Heart right ventricle (tissue), 16 donors: ENCODE measurements at regions not wholly inside any gene's neighbourhood (a gene's known extent, or its start where the extent isn't known, plus 50 kb on each side); places are given as distances from the start of the nearest gene placed in this dataset.

ENCODE experiments used
- ATAC-seq, 8 donors: fragments of 200-7000 bp; cut with Tn5 transposase; one replicate each; pipeline ENCODE4 v1.9.1; 2020; ENCODE audit warnings: mild to moderate bottlenecking in 8 of 8, moderate library complexity in 8 of 8, moderate number of reproducible peaks in 1 of 8
- DNase-seq, 2 donors: peaks; one replicate each; pipeline ENCODE4 v3.0.0-alpha.2; 2020
- H3K27ac ChIP-seq, 10 donors: fragments of 200-600 bp; sonication (generic) in 2 of 10; one replicate each; pipeline versions ENCODE4 v1.5.0 to v1.8.0; 2020 to 2022; ENCODE audit warnings: mild to moderate bottlenecking in 3 of 10
- H3K27me3 ChIP-seq, 7 donors: fragments of 200-600 bp; one replicate each; pipeline ENCODE4 v1.8.0; 2021 to 2022; ENCODE audit warnings: mild to moderate bottlenecking in 2 of 7
- H3K36me3 ChIP-seq, 9 donors: fragments of 200-600 bp; sonication (generic) in 1 of 9; one replicate each; pipeline versions ENCODE4 v1.5.0 to v1.8.0; 2020 to 2022; ENCODE audit warnings: mild to moderate bottlenecking in 2 of 9
- H3K4me1 ChIP-seq, 9 donors: fragments of 200-600 bp; sonication (generic) in 1 of 9; one replicate each; pipeline versions ENCODE4 v1.5.0 to v1.8.0; 2020 to 2022; ENCODE audit warnings: mild to moderate bottlenecking in 4 of 9
- H3K4me3 ChIP-seq, 10 donors: fragments of 200-600 bp; sonication (generic) in 2 of 10; one replicate each; pipeline versions ENCODE4 v1.5.0 to v1.8.0; 2020 to 2022; ENCODE audit warnings: mild to moderate bottlenecking in 7 of 10, moderate library complexity in 2 of 10
- H3K9me3 ChIP-seq, 11 donors: fragments of 200-600 bp in 10 of 11; sonication (generic) in 2 of 11; one replicate each; pipeline versions ENCODE4 v1.5.0 to v1.8.0; 2013 to 2022; ENCODE audit warnings: mild to moderate bottlenecking in 2 of 11, control low read depth in 1 of 11, moderate library complexity in 1 of 11
- WGBS, 2 donors: extraction: QIAGEN DNeasy Blood & Tissue Kit; methylation state at CpG; one replicate each; pipeline ENCODE4 v1.1.7; 2013; ENCODE audit warnings: inconsistent platforms in 1 of 2; 5-methylcytosine and 5-hydroxymethylcytosine counted together
- intact Hi-C, 10 donors: fragments of 100-400 bp; cut with DNase I; formaldehyde crosslinking; loops; one replicate each; pipeline versions ENCODE4 v1.11.1 to v1.14.2; 2022
- TF ChIP-seq, protein P1 (sequence below), 9 donors: fragments of 200-600 bp; sonication (generic) in 2 of 9; IDR thresholded peaks; one replicate each; pipeline versions ENCODE4 v1.5.0 to v1.8.0; 2021 to 2022; ENCODE audit warnings: antibody characterized with exemption in 9 of 9, mild to moderate bottlenecking in 5 of 9, moderate library complexity in 1 of 9
- donor health status: Arrhythmogenic right ventricular cardiomyopathy.
- donor health status: ischemic (EF 13 %, LVEDD 7.1; RV severe dilation, severe dysfunction).
- donor health status: healthy with polysubstance abuse.
- donor health status: DM: no; HTN: yes; CAD: no.
- donor health status: DM: no; HTN: no; CAD: no.
- donor health status: ischemic (EF 25% LVEDD 6.9; RV normal size, moderate dysfunction).
- donor health status: ischemic (EF 25% LVEDD 5.7; RV mildly dilated, moderate dysfunction).
- donor health status: healthy.
- donor health status: DM: yes; HTN: yes; CAD: no.
- donor health status: Ischemic cardiomyopathy.
- donor health status: ischemic (EF 35%, LVEDD 5.7; RV mildly dilated, moderate dysfunction).
- donor health status: nonischemic (EF 11% LVEDD 7.7; RV severe dilation, severe dysfunction).
- donor health status: DM: yes; HTN: yes; CAD: no.
- donor health status: PGD.
- donor health status: ischemic (EF 29% LVEDD 5.4; RV normal size, mild dysfunction).
- donor health status: nonischemic (EF 23%, LVEDD 6.1; RV moderate dilation, normal function).

DNA sequence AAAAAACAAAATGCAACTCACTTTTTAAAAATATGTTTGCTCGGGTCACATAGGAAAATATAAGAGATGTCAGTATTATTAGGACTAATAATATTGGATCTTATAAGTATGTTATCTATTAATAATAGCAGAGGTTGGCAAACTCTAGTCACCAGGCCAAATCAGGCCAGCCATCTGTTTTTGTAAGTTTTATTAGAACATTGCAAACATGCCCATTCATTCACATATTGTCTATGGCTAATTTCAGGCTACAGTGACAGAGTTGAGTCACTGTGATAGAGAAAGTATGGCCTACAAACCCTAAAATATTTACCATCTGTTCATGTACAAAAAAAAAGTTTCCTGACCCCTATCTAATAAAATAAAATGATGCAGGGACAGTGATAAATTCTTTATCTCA, 97.7 kb upstream of the CDH6 start:
- Histone ChIP-seq H3K4me3 (no peak overlapping the region), H3K36me3 (no peaks in the 10 kb centered on the region), H3K9me3 (peaks cover 0 to 13% (median 0%) of the 10 kb centered on the region in 11 donors), H3K4me1 (peaks cover 0 to 11% (median 0%) of the 10 kb centered on the region in 9 donors), H3K27me3 (no peaks in the 10 kb centered on the region), H3K27ac (no peak overlapping the region)
- TF ChIP-seq, protein P1, sequence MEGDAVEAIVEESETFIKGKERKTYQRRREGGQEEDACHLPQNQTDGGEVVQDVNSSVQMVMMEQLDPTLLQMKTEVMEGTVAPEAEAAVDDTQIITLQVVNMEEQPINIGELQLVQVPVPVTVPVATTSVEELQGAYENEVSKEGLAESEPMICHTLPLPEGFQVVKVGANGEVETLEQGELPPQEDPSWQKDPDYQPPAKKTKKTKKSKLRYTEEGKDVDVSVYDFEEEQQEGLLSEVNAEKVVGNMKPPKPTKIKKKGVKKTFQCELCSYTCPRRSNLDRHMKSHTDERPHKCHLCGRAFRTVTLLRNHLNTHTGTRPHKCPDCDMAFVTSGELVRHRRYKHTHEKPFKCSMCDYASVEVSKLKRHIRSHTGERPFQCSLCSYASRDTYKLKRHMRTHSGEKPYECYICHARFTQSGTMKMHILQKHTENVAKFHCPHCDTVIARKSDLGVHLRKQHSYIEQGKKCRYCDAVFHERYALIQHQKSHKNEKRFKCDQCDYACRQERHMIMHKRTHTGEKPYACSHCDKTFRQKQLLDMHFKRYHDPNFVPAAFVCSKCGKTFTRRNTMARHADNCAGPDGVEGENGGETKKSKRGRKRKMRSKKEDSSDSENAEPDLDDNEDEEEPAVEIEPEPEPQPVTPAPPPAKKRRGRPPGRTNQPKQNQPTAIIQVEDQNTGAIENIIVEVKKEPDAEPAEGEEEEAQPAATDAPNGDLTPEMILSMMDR (IDR thresholded peaks at IDR 0.05) = no peak
- WGBS, 2 donors = 83 to 94% methylated on average over 1 of the region's 1 CpG
- no peak for DNase-seq
- intact Hi-C loops = no loop called here
- ATAC-seq = no peak

DNA sequence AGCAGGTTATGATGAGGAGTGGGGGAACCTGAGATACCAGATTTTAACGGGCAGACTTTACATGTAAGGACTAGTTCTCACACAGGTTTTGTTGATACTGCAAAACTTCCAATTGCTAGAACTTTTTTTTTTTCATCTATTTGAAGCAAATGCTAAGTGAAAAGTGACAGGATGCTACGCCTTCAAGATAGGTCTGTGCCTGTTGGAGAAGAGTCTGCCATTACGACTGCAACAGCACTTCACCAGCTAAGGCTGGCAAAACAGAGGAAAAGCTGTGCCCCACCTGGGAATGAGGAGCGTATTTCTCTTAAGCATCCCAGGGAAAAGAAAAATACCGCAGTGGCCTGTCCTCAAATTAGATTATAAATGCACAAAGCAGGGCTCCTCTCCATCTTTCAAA, 102.0 kb upstream of the CDH6 start:
- H3K27ac ChIP-seq = no peak overlapping the region
- H3K4me3 ChIP-seq = no peak overlapping the region
- DNase-seq = no peak
- TF ChIP-seq, protein P1 (IDR thresholded peaks at IDR 0.05) = no peak
- peaks cover 0 to 13% (median 0%) of the 10 kb centered on the region in 11 donors for H3K9me3 ChIP-seq
- no peaks in the 10 kb centered on the region for H3K36me3 ChIP-seq
- WGBS, 2 donors = 81 to 87% methylated on average over 5 of the region's 5 CpGs
- ATAC-seq = no peak
- no peaks in the 10 kb centered on the region for H3K27me3 ChIP-seq
- intact Hi-C loops = no loop called here
- peaks cover 0 to 7% (median 0%) of the 10 kb centered on the region in 9 donors for H3K4me1 ChIP-seq

DNA sequence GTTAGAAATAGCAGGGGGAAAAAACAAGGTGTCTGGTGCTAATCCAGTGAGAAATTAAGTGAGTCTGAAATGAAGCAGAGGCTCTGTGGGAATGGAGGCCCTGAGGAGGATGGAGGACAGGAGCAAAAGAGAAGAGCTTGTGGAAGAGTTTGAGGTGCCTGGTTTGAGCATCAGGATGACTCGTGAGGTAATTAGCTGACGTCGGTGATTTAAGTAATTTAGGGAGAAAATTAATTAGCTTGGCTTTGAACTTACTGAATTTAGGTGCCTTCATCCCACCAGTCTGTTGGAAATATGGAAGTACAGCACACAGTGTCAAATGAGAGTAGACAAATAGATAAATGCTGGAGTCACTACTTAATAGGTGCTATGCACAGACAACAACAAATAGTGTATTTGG, 103.0 kb upstream of the CDH6 start:
- DNase-seq (no peak), ATAC-seq (no peak)
- H3K36me3 ChIP-seq = no peaks in the 10 kb centered on the region
- H3K27ac ChIP-seq = no peak overlapping the region
- H3K4me3 ChIP-seq = no peak overlapping the region
- WGBS, 2 donors = 82 to 91% methylated on average over 3 of the region's 3 CpGs
- no peaks in the 10 kb centered on the region for H3K27me3 ChIP-seq
- peaks cover 0 to 13% (median 0%) of the 10 kb centered on the region in 11 donors for H3K9me3 ChIP-seq
- TF ChIP-seq, protein P1 (IDR thresholded peaks at IDR 0.05) = no peak
- peaks cover 0 to 3% (median 0%) of the 10 kb centered on the region in 9 donors for H3K4me1 ChIP-seq
- intact Hi-C loops = no loop called here

DNA sequence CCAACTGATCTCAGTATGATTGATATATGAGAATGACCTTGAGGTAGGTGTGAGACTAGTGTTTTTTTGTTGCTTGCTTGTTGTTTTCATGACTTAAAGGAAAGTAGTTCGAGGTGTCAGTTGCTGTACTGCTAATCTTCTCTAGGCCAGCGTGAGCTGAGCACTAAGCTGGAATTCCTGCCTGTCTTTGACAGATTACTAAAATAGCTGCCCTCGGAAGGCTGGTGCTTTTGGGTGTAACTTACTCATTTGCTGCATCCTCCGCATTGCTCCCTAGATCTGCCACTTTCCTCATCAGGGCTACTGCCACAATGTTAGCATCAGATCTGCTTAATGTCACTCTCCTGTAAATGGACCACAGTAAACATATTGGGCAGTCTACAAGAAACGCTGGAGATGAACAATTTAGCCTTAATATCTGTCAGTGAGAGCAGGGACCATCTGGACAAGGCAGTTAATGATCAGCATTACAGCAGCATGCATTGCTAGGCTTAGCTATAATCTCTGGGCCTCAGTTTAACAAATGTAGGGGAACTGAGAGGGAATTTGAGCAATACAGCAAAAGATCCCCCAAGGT, 106.6 kb upstream of the CDH6 start:
- intact Hi-C loops = no loop called here
- TF ChIP-seq, protein P1 (IDR thresholded peaks at IDR 0.05) = no peak
- WGBS, 2 donors = 44 to 46% methylated on average over 5 of the region's 5 CpGs
- Histone ChIP-seq H3K4me3 (no peak overlapping the region), H3K36me3 (no peaks in the 10 kb centered on the region), H3K27me3 (no peaks in the 10 kb centered on the region), H3K9me3 (no peaks in the 10 kb centered on the region), H3K4me1 (peaks cover 0 to 3% (median 0%) of the 10 kb centered on the region in 9 donors), H3K27ac (no peak overlapping the region)
- no peak for DNase-seq
- ATAC-seq = no peak
